ENCODE measurements at regions not wholly inside any gene's neighbourhood (a gene's known extent, or its start where the extent isn't known, plus 50 kb on each side); places are given as distances from the start of the nearest gene placed in this dataset.

- POLR2A ChIA-PET, result no interaction called here
- TF ChIP-seq REST (IDR thresholded peaks at IDR 0.05; ENCODE audit: insufficient read depth in 1 of 2, low read depth in 2 of 2, low read length in 1 of 2) (no peak), TCF7L2 (IDR thresholded peaks at IDR 0.05; ENCODE audit: low read depth, low read length) (no peak), POLR2AphosphoS5 (IDR thresholded peaks at IDR 0.05; ENCODE audit: low read depth, low read length) (no peak)
- ATAC-seq (no peak), DNase-seq (ENCODE audit: low read depth, low spot score) (no peak)
- Histone ChIP-seq H3K4me1 (ENCODE audit: control insufficient read depth, insufficient read depth, low read length) (no peaks in the 10 kb centered on the region), H3K4me3 (ENCODE audit: low read depth in 2 of 2, low read length in 2 of 2) (no peak overlapping the region), H3K27me3 (ENCODE audit: control insufficient read depth, insufficient read depth, low read length) (no peaks in the 10 kb centered on the region), H3K27ac (ENCODE audit: low read length) (no peak overlapping the region), H3K9me3 (ENCODE audit: control insufficient read depth, insufficient read depth, low read depth, low read length) (no peaks in the 10 kb centered on the region), H3K36me3 (ENCODE audit: control insufficient read depth, insufficient read depth, low read length) (no peaks in the 10 kb centered on the region)
- no TSS peak for BruUV-seq (replicated peaks)
- in situ Hi-C loops (cut with HindIII; ENCODE audit: low pct_unique_long_range_greater_than_20kb, low sequenced_read_pairs), result no loop called here
- CTCF ChIA-PET, result no interaction called here
- intact Hi-C loops (cut with micrococcal nuclease; ENCODE audit: unreplicated experiment), result no loop called here
These were observed 382.7 kb downstream of the METTL15 start for GRCh38 chr11:28490773-28491382.

- Histone ChIP-seq H3K27ac (ENCODE audit: low read length) (no peak overlapping the region), H3K4me1 (ENCODE audit: control insufficient read depth, insufficient read depth, low read length) (no peaks in the 10 kb centered on the region), H3K9me3 (ENCODE audit: control insufficient read depth, insufficient read depth, low read depth, low read length) (no peaks in the 10 kb centered on the region), H3K4me3 (ENCODE audit: low read depth in 2 of 2, low read length in 2 of 2) (no peak overlapping the region), H3K36me3 (ENCODE audit: control insufficient read depth, insufficient read depth, low read length) (no peaks in the 10 kb centered on the region), H3K27me3 (ENCODE audit: control insufficient read depth, insufficient read depth, low read length) (no peaks in the 10 kb centered on the region)
- ATAC-seq (no peak), DNase-seq (ENCODE audit: low read depth, low spot score) (no peak)
- TF ChIP-seq POLR2AphosphoS5 (IDR thresholded peaks at IDR 0.05; ENCODE audit: low read depth, low read length) (no peak), REST (IDR thresholded peaks at IDR 0.05; ENCODE audit: insufficient read depth in 1 of 2, low read depth in 2 of 2, low read length in 1 of 2) (no peak), SIN3A (IDR thresholded peaks at IDR 0.05; ENCODE audit: borderline replicate concordance, insufficient read depth, low read depth, low read length) (no peak), CTCF (IDR thresholded peaks at IDR 0.05) (no peak), TCF7L2 (IDR thresholded peaks at IDR 0.05; ENCODE audit: low read depth, low read length) (no peak)
- intact Hi-C loops (cut with micrococcal nuclease; ENCODE audit: unreplicated experiment) (no loop called here), in situ Hi-C loops (cut with HindIII; ENCODE audit: low pct_unique_long_range_greater_than_20kb, low sequenced_read_pairs) (no loop called here)
- ChIA-PET CTCF (no interaction called here), POLR2A (no interaction called here)
- no TSS peak for BruUV-seq (replicated peaks)
These were observed 380.1 kb downstream of the METTL15 start for GRCh38 chr11:28488336-28488735.
